Parathyroid adenoma (tissue), 2 donors: ENCODE measurements at regions not wholly inside any gene's neighbourhood (a gene's known extent, or its start where the extent isn't known, plus 50 kb on each side); places are given as distances from the start of the nearest gene placed in this dataset.
"Not testable (repeated sequence)": the region's sequence is repeated elsewhere in the genome, so short reads cannot be mapped to it uniquely, and the experiment has no call there.

Experiments
- H2AFZ ChIP-seq: fragments of 300-600 bp; sonication (generic); one replicate; pipeline ENCODE4 v1.7.0; 2017; ENCODE audit warnings: antibody characterized with exemption, mild to moderate bottlenecking
- H3K27ac ChIP-seq: fragments of 300-600 bp; sonication (generic); one replicate; pipeline ENCODE4 v1.7.0; 2017
- H3K27me3 ChIP-seq: fragments of 300-600 bp; sonication (generic); one replicate; pipeline ENCODE4 v1.7.0; 2017; ENCODE audit warnings: low read length; ENCODE audit not compliant: control insufficient read depth, insufficient read depth
- H3K36me3 ChIP-seq: fragments of 300-600 bp; sonication (generic); one replicate; pipeline ENCODE4 v1.7.0; 2017; ENCODE audit warnings: low read length; ENCODE audit not compliant: control insufficient read depth, insufficient read depth
- H3K4me1 ChIP-seq: fragments of 300-600 bp; sonication (generic); one replicate; pipeline ENCODE4 v1.7.0; 2017; ENCODE audit warnings: control low read depth
- H3K4me2 ChIP-seq: fragments of 300-600 bp; sonication (generic); one replicate; pipeline ENCODE4 v1.7.0; 2017; ENCODE audit warnings: low read length
- H3K4me3 ChIP-seq: fragments of 300-600 bp; sonication (generic); one replicate; pipeline ENCODE4 v1.7.0; 2017; ENCODE audit warnings: low read depth, low read length
- H3K79me2 ChIP-seq: fragments of 300-600 bp; sonication (generic); one replicate; pipeline ENCODE4 v1.7.0; 2017; ENCODE audit warnings: control low read depth
- H3K9ac ChIP-seq: fragments of 300-600 bp; sonication (generic); one replicate; pipeline ENCODE4 v1.7.0; 2017; ENCODE audit warnings: mild to moderate bottlenecking
- H3K9me3 ChIP-seq: fragments of 300-600 bp; sonication (generic); one replicate; pipeline ENCODE4 v1.7.0; 2017; ENCODE audit warnings: low read length; ENCODE audit not compliant: control insufficient read depth
- TF ChIP-seq, protein P1 (sequence below): fragments of 300-600 bp; sonication (generic); IDR thresholded peaks from one replicate; pipeline ENCODE4 v1.7.0; 2017; ENCODE audit warnings: antibody characterized with exemption, mild to moderate bottlenecking
- donor health status: primary hyperparathyroidism.

DNA sequence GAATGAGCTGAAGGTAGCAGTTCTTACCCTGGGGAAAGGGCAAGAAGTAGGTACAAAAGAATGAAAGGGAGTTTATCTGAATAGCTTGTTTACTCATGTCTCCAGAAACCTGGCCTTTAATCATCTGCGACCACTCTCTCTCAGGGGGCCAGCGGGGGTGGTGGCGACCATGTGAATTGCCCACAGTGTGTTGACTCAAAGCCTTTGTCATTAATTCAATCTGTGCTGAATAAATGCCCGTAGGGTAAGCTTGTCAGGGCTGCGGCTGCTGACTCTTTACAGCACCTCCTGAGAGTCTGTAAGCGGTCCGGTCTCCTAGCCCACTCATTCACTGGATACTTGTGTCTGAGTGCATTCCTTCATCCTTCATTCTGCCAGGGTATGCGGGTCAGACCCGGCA lies 874.4 kb downstream of the SLC6A15 start:
- H3K27ac ChIP-seq = no peak overlapping the region
- TF ChIP-seq, protein P1, sequence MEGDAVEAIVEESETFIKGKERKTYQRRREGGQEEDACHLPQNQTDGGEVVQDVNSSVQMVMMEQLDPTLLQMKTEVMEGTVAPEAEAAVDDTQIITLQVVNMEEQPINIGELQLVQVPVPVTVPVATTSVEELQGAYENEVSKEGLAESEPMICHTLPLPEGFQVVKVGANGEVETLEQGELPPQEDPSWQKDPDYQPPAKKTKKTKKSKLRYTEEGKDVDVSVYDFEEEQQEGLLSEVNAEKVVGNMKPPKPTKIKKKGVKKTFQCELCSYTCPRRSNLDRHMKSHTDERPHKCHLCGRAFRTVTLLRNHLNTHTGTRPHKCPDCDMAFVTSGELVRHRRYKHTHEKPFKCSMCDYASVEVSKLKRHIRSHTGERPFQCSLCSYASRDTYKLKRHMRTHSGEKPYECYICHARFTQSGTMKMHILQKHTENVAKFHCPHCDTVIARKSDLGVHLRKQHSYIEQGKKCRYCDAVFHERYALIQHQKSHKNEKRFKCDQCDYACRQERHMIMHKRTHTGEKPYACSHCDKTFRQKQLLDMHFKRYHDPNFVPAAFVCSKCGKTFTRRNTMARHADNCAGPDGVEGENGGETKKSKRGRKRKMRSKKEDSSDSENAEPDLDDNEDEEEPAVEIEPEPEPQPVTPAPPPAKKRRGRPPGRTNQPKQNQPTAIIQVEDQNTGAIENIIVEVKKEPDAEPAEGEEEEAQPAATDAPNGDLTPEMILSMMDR = no peak
- no peaks in the 10 kb centered on the region for H3K4me1 ChIP-seq
- H2AFZ ChIP-seq = no peak overlapping the region
- H3K27me3 ChIP-seq = no peaks in the 10 kb centered on the region
- no peak overlapping the region for H3K4me3 ChIP-seq
- H3K9ac ChIP-seq = no peak overlapping the region
- no peaks in the 10 kb centered on the region for H3K79me2 ChIP-seq
- peaks cover 4% of the 10 kb centered on the region for H3K9me3 ChIP-seq
- no peaks in the 10 kb centered on the region for H3K36me3 ChIP-seq
- H3K4me2 ChIP-seq = no peak overlapping the region

DNA sequence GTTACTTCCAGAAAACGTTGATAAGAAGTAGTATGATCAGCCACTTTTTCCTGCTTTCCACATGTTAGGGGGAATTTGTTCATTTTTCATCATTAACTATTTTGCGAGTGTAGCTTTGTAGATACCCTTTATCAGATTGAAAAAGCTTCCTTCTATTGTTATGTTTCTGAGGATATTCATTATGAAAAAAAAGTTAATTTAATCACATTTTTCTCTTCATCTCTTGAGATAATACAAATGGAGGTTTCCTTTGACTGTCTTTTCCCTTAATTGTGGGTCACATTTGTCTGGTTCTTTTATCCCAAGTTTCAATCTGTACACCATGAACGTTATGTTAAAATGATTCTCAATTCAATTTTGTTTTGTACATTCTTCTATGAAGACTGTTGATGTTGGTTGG lies 875.7 kb downstream of the SLC6A15 start:
- Histone ChIP-seq H2AFZ (no peak overlapping the region), H3K9ac (no peak overlapping the region), H3K36me3 (no peaks in the 10 kb centered on the region), H3K4me3 (no peak overlapping the region), H3K27me3 (no peaks in the 10 kb centered on the region), H3K4me1 (no peaks in the 10 kb centered on the region), H3K9me3 (peaks cover 4% of the 10 kb centered on the region), H3K27ac (no peak overlapping the region), H3K4me2 (no peak overlapping the region), H3K79me2 (no peaks in the 10 kb centered on the region)
- TF ChIP-seq, protein P1 = no peak

DNA sequence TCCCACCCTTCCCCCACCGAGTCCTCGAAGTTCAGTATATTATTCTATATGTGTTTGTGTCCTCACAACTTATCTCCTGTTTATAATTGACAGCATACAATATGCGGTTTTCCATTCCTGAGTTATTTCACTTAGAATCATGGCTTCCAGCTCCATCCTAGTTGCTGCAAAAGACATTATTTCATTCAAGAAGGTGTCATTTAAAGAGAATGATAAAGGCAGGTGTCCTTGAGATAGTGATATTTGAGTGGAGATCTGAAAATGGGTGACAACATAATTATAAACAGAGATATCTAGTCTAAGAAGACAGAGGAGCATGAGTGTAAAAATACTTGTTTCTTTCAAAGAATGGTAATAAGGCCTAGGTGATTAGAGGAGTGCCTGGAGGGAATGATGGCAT lies 876.8 kb downstream of the SLC6A15 start:
- TF ChIP-seq, protein P1 = no peak
- H3K4me3 ChIP-seq = no peak overlapping the region
- H3K4me1 ChIP-seq = no peaks in the 10 kb centered on the region

DNA sequence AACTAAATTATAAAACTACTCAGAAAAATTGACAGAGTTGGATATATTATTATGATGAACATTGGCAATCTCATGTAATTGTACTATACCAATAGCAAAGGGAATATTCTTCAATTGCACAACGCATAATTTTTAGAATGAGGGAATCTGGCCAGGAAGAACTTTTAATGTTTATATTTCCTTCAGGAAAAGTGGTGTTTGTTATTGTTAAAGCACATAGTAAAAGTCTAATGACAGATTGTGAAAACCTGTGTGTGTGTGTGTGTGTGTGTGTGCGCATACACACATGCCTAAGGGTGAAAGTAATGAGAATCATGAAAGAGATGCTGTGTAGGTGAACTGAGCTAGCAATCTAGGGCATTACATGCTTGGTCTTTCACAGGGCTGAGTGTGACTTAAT lies 877.7 kb downstream of the SLC6A15 start:
- Histone ChIP-seq H3K9me3 (no peaks in the 10 kb centered on the region), H3K27me3 (no peaks in the 10 kb centered on the region), H3K27ac (no peak overlapping the region), H2AFZ (no peak overlapping the region), H3K4me2 (no peak overlapping the region), H3K36me3 (no peaks in the 10 kb centered on the region), H3K79me2 (no peaks in the 10 kb centered on the region), H3K4me3 (no peak overlapping the region), H3K4me1 (no peaks in the 10 kb centered on the region), H3K9ac (no peak overlapping the region)
- TF ChIP-seq, protein P1 = no peak

More for the DNA sequence above, 876.8 kb downstream of the SLC6A15 start:
- Histone ChIP-seq H3K9ac (no peak overlapping the region), H3K4me2 (no peak overlapping the region), H3K27me3 (no peaks in the 10 kb centered on the region), H3K27ac (no peak overlapping the region), H3K79me2 (no peaks in the 10 kb centered on the region), H3K36me3 (no peaks in the 10 kb centered on the region), H2AFZ (no peak overlapping the region), H3K9me3 (no peaks in the 10 kb centered on the region)

DNA sequence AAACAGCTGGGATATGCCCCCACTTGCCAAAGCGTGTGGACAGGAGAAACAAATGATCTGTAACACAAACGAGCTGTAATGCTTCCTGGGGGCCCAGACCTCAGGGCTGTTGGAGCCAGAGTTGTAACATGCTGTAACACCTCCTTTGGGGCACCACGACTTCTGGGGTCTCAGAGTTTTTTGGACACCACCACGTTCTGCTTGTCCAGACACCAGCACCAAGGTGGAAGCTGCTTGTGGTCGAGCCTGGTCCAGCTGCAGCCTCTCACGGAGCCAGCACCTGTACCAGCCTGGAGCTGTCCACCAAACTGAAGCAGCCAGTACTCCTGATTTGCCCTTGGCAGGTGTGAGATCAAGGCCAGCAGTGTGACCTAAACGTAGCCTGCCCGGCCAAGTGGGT lies 879.4 kb downstream of the SLC6A15 start:
- H3K4me1 ChIP-seq = no peaks in the 10 kb centered on the region
- no peak overlapping the region for H2AFZ ChIP-seq
- no peak overlapping the region for H3K9ac ChIP-seq
- no peak overlapping the region for H3K27ac ChIP-seq
- no peaks in the 10 kb centered on the region for H3K79me2 ChIP-seq
- TF ChIP-seq, protein P1 = no peak
- no peak overlapping the region for H3K4me2 ChIP-seq
- H3K9me3 ChIP-seq = no peaks in the 10 kb centered on the region
- H3K36me3 ChIP-seq = no peaks in the 10 kb centered on the region
- no peaks in the 10 kb centered on the region for H3K27me3 ChIP-seq
- H3K4me3 ChIP-seq = no peak overlapping the region

DNA sequence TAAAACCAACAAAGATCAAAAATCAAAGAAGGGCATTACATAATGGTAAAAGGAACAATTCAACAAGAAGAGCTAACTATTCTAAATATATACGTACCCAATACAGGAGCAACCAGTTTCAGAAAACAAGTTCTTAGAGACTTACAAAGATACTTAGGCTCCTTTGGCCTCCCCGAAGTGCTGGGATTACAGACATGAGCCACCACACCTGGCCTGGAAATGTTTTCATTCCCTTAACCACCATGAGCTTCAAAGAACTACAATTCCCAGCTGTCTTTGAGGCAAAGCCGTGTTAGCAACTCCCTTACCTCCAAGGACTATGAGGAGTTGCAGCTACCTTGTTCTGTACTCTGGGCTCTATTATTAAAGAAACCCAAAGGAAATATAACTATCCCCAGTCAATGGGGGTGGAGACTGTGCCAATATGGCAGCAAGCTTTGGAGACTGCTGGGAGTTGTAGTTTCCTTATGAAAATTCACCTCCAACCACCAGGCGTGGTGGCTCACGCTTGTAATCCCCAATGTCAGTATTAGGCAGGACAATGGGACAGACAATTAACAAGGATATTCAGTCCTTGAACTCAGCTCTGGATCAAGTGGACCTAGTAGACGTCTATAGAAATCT lies 893.9 kb downstream of the SLC6A15 start:
- H2AFZ ChIP-seq, H3K36me3 ChIP-seq, H3K4me3 ChIP-seq, H3K4me1 ChIP-seq, H3K27me3 ChIP-seq, H3K9ac ChIP-seq, H3K79me2 ChIP-seq, H3K4me2 ChIP-seq, H3K27ac ChIP-seq, H3K9me3 ChIP-seq: not testable (repeated sequence)
